Activated T-cell treated with anti-CD3 and anti-CD28 coated beads, Interleukin-2, amount 50 U/mL, for 24 hours (primary cell): ENCODE measurements at regions not wholly inside any gene's neighbourhood (a gene's known extent, or its start where the extent isn't known, plus 50 kb on each side); places are given as distances from the start of the nearest gene placed in this dataset.

ENCODE experiments used
- DNase-seq: peaks from one replicate; pipeline ENCODE4 v3.0.0-alpha.2; 2020
- H3K27ac Mint-ChIP-seq: 2 replicates; pipeline ENCODE4 v1.8.0; 2020; ENCODE audit warnings: mild to moderate bottlenecking, mixed read lengths
- H3K27me3 Mint-ChIP-seq: 2 replicates; pipeline ENCODE4 v1.8.0; 2020; ENCODE audit warnings: mixed read lengths
- H3K36me3 Mint-ChIP-seq: 2 replicates; pipeline ENCODE4 v1.8.0; 2020; ENCODE audit warnings: low read depth, mixed read lengths
- H3K4me1 Mint-ChIP-seq: 2 replicates; pipeline ENCODE4 v1.8.0; 2020; ENCODE audit warnings: low read depth, mixed read lengths
- H3K4me3 Mint-ChIP-seq: 2 replicates; pipeline ENCODE4 v1.8.0; 2020; ENCODE audit warnings: mild to moderate bottlenecking, moderate library complexity, mixed read lengths
- H3K9me3 Mint-ChIP-seq: 2 replicates; pipeline ENCODE4 v1.8.0; 2020; ENCODE audit warnings: mixed read lengths

- Mint-ChIP-seq H3K9me3 (no peaks in the 10 kb centered on the region), H3K4me1 (peaks cover 2% of the 10 kb centered on the region), H3K4me3 (no peak overlapping the region), H3K27ac (no peak overlapping the region), H3K27me3 (peaks cover 28% of the 10 kb centered on the region), H3K36me3 (no peaks in the 10 kb centered on the region)
- no peak for DNase-seq
Observed at GRCh38 chr11:70914496-70914895, 337.9 kb downstream of the SHANK2 start.

- H3K9me3 Mint-ChIP-seq, result peaks cover 6% of the 10 kb centered on the region
- no peak overlapping the region for H3K4me3 Mint-ChIP-seq
- H3K27ac Mint-ChIP-seq, result no peak overlapping the region
- peaks cover 2% of the 10 kb centered on the region for H3K4me1 Mint-ChIP-seq
- H3K27me3 Mint-ChIP-seq, result peaks cover 23% of the 10 kb centered on the region
- no peak for DNase-seq
- no peaks in the 10 kb centered on the region for H3K36me3 Mint-ChIP-seq
Observed at GRCh38 chr11:70915158-70915985, 337.0 kb downstream of the SHANK2 start.

- Mint-ChIP-seq H3K4me3 (no peak overlapping the region), H3K27ac (no peak overlapping the region), H3K36me3 (no peaks in the 10 kb centered on the region), H3K9me3 (peaks cover 9% of the 10 kb centered on the region), H3K4me1 (peaks cover 2% of the 10 kb centered on the region), H3K27me3 (peaks cover 19% of the 10 kb centered on the region)
- DNase-seq, result no peak
Observed at GRCh38 chr11:70916351-70916750, 336.0 kb downstream of the SHANK2 start.

- Mint-ChIP-seq H3K9me3 (peaks cover 23% of the 10 kb centered on the region), H3K4me3 (no peak overlapping the region), H3K4me1 (no peaks in the 10 kb centered on the region), H3K27ac (no peak overlapping the region), H3K27me3 (peaks cover 11% of the 10 kb centered on the region), H3K36me3 (no peaks in the 10 kb centered on the region)
- DNase-seq, result no peak
Observed at GRCh38 chr11:70918242-70918641, 334.1 kb downstream of the SHANK2 start.

GRCh38 chr11:70921804-70922203 lies 330.6 kb downstream of the SHANK2 start:
- Mint-ChIP-seq H3K36me3 (no peaks in the 10 kb centered on the region), H3K4me1 (no peaks in the 10 kb centered on the region), H3K27ac (no peak overlapping the region), H3K9me3 (peaks cover 23% of the 10 kb centered on the region), H3K27me3 (peaks cover 6% of the 10 kb centered on the region), H3K4me3 (no peak overlapping the region)
- DNase-seq, result no peak

GRCh38 chr11:70924108-70924507 lies 328.3 kb downstream of the SHANK2 start:
- H3K9me3 Mint-ChIP-seq, result peaks cover 23% of the 10 kb centered on the region
- no peaks in the 10 kb centered on the region for H3K36me3 Mint-ChIP-seq

GRCh38 chr11:70925238-70925637 lies 327.1 kb downstream of the SHANK2 start:
- H3K36me3 Mint-ChIP-seq, result no peaks in the 10 kb centered on the region
- H3K27ac Mint-ChIP-seq, result no peak overlapping the region
- H3K27me3 Mint-ChIP-seq, result peaks cover 12% of the 10 kb centered on the region
- H3K9me3 Mint-ChIP-seq, result peaks cover 20% of the 10 kb centered on the region
- H3K4me3 Mint-ChIP-seq, result no peak overlapping the region
- no peaks in the 10 kb centered on the region for H3K4me1 Mint-ChIP-seq
- no peak for DNase-seq

More at GRCh38 chr11:70924108-70924507, 328.3 kb downstream of the SHANK2 start:
- Mint-ChIP-seq H3K4me1 (no peaks in the 10 kb centered on the region), H3K27ac (no peak overlapping the region), H3K27me3 (peaks cover 12% of the 10 kb centered on the region), H3K4me3 (no peak overlapping the region)
- DNase-seq, result no peak

GRCh38 chr11:70926543-70927201 lies 325.7 kb downstream of the SHANK2 start:
- Mint-ChIP-seq H3K27me3 (peaks cover 12% of the 10 kb centered on the region), H3K9me3 (peaks cover 17% of the 10 kb centered on the region), H3K36me3 (no peaks in the 10 kb centered on the region), H3K4me3 (no peak overlapping the region), H3K4me1 (no peaks in the 10 kb centered on the region), H3K27ac (no peak overlapping the region)
- no peak for DNase-seq

GRCh38 chr11:70928854-70929598 lies 323.4 kb downstream of the SHANK2 start:
- DNase-seq, result no peak
- H3K9me3 Mint-ChIP-seq, result peaks cover 3% of the 10 kb centered on the region
- no peaks in the 10 kb centered on the region for H3K4me1 Mint-ChIP-seq
- no peak overlapping the region for H3K4me3 Mint-ChIP-seq
- H3K27me3 Mint-ChIP-seq, result peaks cover 16% of the 10 kb centered on the region
- no peaks in the 10 kb centered on the region for H3K36me3 Mint-ChIP-seq
- H3K27ac Mint-ChIP-seq, result no peak overlapping the region

- H3K9me3 Mint-ChIP-seq, result peaks cover 3% of the 10 kb centered on the region
- H3K36me3 Mint-ChIP-seq, result no peaks in the 10 kb centered on the region
- peaks cover 16% of the 10 kb centered on the region for H3K27me3 Mint-ChIP-seq
- no peaks in the 10 kb centered on the region for H3K4me1 Mint-ChIP-seq
- no peak overlapping the region for H3K4me3 Mint-ChIP-seq
- no peak overlapping the region for H3K27ac Mint-ChIP-seq
- no peak for DNase-seq
Observed at GRCh38 chr11:70930215-70930614, 322.2 kb downstream of the SHANK2 start.

- no peaks in the 10 kb centered on the region for H3K4me1 Mint-ChIP-seq
- H3K27me3 Mint-ChIP-seq, result peaks cover 13% of the 10 kb centered on the region
- H3K27ac Mint-ChIP-seq, result no peak overlapping the region
- H3K4me3 Mint-ChIP-seq, result no peak overlapping the region
- DNase-seq, result no peak
- peaks cover 3% of the 10 kb centered on the region for H3K9me3 Mint-ChIP-seq
- H3K36me3 Mint-ChIP-seq, result no peaks in the 10 kb centered on the region
Observed at GRCh38 chr11:70931430-70931829, 320.9 kb downstream of the SHANK2 start.

- no peaks in the 10 kb centered on the region for H3K36me3 Mint-ChIP-seq
- H3K9me3 Mint-ChIP-seq, result peaks cover 3% of the 10 kb centered on the region
Observed at GRCh38 chr11:70933981-70934583, 318.3 kb downstream of the SHANK2 start.

GRCh38 chr11:70935006-70935768 lies 317.2 kb downstream of the SHANK2 start:
- Mint-ChIP-seq H3K36me3 (no peaks in the 10 kb centered on the region), H3K27me3 (peaks cover 3% of the 10 kb centered on the region), H3K4me3 (no peak overlapping the region), H3K27ac (no peak overlapping the region), H3K9me3 (peaks cover 4% of the 10 kb centered on the region), H3K4me1 (no peaks in the 10 kb centered on the region)
- no peak for DNase-seq

More at GRCh38 chr11:70933981-70934583, 318.3 kb downstream of the SHANK2 start:
- H3K27me3 Mint-ChIP-seq, result peaks cover 3% of the 10 kb centered on the region
- DNase-seq, result no peak
- H3K27ac Mint-ChIP-seq, result no peak overlapping the region
- H3K4me1 Mint-ChIP-seq, result no peaks in the 10 kb centered on the region
- H3K4me3 Mint-ChIP-seq, result no peak overlapping the region

- no peak for DNase-seq
- H3K9me3 Mint-ChIP-seq, result peaks cover 40% of the 10 kb centered on the region
- no peak overlapping the region for H3K4me3 Mint-ChIP-seq
- H3K4me1 Mint-ChIP-seq, result no peaks in the 10 kb centered on the region
- no peak overlapping the region for H3K27ac Mint-ChIP-seq
- no peaks in the 10 kb centered on the region for H3K27me3 Mint-ChIP-seq
- no peaks in the 10 kb centered on the region for H3K36me3 Mint-ChIP-seq
Observed at GRCh38 chr11:70942593-70942992, 309.8 kb downstream of the SHANK2 start.
